Bronchial epithelial cell (primary cell): ENCODE measurements at regions not wholly inside any gene's neighbourhood (a gene's known extent, or its start where the extent isn't known, plus 50 kb on each side); places are given as distances from the start of the nearest gene placed in this dataset.

Experiments
- DNase-seq: peaks from one replicate; pipeline ENCODE4 v3.0.0-alpha.2; 2010; ENCODE audit warnings: low read depth
- FAIRE-seq: peaks from 2 replicates; lab custom pipeline; 2011; peaks lifted over from hg19 to GRCh38; lab: Jason Lieb, UNC
- H3K27me3 ChIP-seq: 2 replicates; pipeline ENCODE4 v1.5.1; 2011; ENCODE audit warnings: low read length; ENCODE audit not compliant: control insufficient read depth, insufficient read depth
- H3K36me3 ChIP-seq: 2 replicates; pipeline ENCODE4 v1.5.1; 2011; ENCODE audit warnings: low read length; ENCODE audit not compliant: control insufficient read depth, insufficient read depth
- H3K4me3 ChIP-seq: 2 replicates; pipeline ENCODE4 v1.5.1; 2011; ENCODE audit warnings: mild to moderate bottlenecking, low read depth, low read length, control low read depth
- TF ChIP-seq, protein P1 (sequence below): IDR thresholded peaks from 2 replicates; pipeline ENCODE4 v1.5.1; 2011; ENCODE audit warnings: mild to moderate bottlenecking, moderate library complexity, low read length, control low read depth, inconsistent platforms; ENCODE audit not compliant: insufficient read depth, severe bottlenecking

- no peaks in the 10 kb centered on the region for H3K27me3 ChIP-seq
- H3K4me3 ChIP-seq: no peak overlapping the region
- no peaks in the 10 kb centered on the region for H3K36me3 ChIP-seq
- FAIRE-seq (no peak), DNase-seq (no peak)
- TF ChIP-seq, protein P1, sequence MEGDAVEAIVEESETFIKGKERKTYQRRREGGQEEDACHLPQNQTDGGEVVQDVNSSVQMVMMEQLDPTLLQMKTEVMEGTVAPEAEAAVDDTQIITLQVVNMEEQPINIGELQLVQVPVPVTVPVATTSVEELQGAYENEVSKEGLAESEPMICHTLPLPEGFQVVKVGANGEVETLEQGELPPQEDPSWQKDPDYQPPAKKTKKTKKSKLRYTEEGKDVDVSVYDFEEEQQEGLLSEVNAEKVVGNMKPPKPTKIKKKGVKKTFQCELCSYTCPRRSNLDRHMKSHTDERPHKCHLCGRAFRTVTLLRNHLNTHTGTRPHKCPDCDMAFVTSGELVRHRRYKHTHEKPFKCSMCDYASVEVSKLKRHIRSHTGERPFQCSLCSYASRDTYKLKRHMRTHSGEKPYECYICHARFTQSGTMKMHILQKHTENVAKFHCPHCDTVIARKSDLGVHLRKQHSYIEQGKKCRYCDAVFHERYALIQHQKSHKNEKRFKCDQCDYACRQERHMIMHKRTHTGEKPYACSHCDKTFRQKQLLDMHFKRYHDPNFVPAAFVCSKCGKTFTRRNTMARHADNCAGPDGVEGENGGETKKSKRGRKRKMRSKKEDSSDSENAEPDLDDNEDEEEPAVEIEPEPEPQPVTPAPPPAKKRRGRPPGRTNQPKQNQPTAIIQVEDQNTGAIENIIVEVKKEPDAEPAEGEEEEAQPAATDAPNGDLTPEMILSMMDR: no peak
These were observed 227.2 kb downstream of the QKI start for GRCh38 chr6:163641706-163642105.

- TF ChIP-seq, protein P1: no peak
- no peaks in the 10 kb centered on the region for H3K27me3 ChIP-seq
- FAIRE-seq (no peak), DNase-seq (no peak)
- no peaks in the 10 kb centered on the region for H3K36me3 ChIP-seq
- no peak overlapping the region for H3K4me3 ChIP-seq
These were observed 226.1 kb downstream of the QKI start for GRCh38 chr6:163640641-163641040.

DNA sequence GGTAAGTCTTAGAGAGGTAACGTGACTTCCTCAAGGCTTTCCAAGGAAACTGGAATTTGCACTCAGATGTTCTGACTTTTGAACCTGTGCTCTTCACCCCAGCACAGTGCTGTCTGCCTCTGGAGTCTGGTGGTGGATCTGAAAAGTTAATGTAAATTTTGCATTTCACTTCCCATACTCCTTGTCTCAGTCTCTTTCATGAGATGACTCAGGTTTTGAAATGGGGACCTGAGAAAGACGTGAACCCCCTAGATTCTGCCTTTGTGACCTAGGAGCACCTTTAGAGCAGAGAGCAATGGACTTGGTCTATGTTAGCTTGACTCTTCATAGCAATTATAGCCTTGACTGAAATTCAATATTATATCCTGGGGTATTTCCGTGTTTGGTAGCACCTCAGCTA, 223.0 kb downstream of the QKI start:
- Histone ChIP-seq H3K4me3 (no peak overlapping the region), H3K36me3 (no peaks in the 10 kb centered on the region), H3K27me3 (no peaks in the 10 kb centered on the region)
- DNase-seq (no peak), FAIRE-seq (no peak)
- TF ChIP-seq, protein P1: no peak

DNA sequence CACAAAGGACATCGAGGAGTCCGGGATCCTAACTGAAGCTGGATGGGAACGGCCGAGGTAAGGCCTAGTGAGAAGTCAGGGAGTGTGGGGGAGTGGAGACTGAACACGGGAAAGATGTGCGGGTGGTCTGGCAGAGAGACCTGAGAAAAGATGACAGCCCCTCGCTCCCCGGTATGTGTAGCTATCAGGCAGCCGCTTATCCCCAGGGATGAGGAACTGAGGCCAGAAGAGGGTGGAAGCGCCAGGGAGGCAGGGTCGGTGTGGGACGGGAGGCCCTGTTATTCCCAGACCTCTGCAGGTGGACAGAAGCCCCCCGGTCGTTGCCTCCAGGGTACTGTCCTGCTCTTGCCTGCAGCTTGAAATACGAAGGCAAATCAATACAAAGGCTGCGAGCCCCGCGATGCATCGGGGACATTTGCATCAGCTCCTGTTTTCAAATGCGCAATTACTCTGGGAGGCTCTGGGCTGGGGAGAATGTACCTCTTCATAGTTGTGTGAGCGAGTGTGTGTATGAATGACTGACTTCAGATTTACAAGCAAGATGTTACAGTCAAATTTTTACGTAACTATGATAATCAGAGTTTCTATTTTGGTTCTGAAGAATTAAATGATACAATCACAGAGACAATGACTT, 221.3 kb downstream of the QKI start:
- TF ChIP-seq, protein P1: no peak
- no peak for FAIRE-seq
- no peaks in the 10 kb centered on the region for H3K27me3 ChIP-seq
- H3K36me3 ChIP-seq: no peaks in the 10 kb centered on the region
- no peak overlapping the region for H3K4me3 ChIP-seq
- DNase-seq: no peak

GRCh38 chr6:163635315-163635714, 220.8 kb downstream of the QKI start:
- no peak for DNase-seq
- H3K36me3 ChIP-seq: no peaks in the 10 kb centered on the region
- no peak overlapping the region for H3K4me3 ChIP-seq
- TF ChIP-seq, protein P1: no peak
- peak; percentile 85 for FAIRE-seq
- no peaks in the 10 kb centered on the region for H3K27me3 ChIP-seq
